ENCODE measurements at regions not wholly inside any gene's neighbourhood (a gene's known extent, or its start where the extent isn't known, plus 50 kb on each side); places are given as distances from the start of the nearest gene placed in this dataset.
"Not testable (repeated sequence)": the region's sequence is repeated elsewhere in the genome, so short reads cannot be mapped to it uniquely, and the experiment has no call there.

DNA sequence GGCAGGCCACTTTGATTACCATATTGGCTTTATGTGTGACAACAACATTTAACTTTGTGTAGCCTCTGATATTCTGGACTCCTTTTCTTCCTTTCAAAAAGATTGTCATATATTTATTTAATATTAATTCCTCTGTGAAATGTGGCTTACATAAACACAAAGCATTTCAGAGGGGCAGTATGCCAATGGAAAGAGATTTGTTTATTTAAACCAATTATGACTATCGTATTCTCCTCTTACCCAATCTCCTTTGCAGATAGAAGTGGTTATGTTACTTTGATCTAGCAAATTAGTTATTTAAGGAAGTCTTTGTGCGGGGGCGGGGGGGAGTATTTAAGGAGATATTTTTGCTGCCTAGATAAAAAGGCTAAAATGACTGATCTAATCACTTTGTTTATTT, 573.7 kb upstream of the KIF2B start:
- no peak for DNase-seq (ENCODE audit: low read depth)
- no peak overlapping the region for H3K4me3 ChIP-seq (ENCODE audit: low read depth, low read length)

- no peak for DNase-seq (ENCODE audit: low read depth)
- no peak overlapping the region for H3K4me3 ChIP-seq (ENCODE audit: low read depth, low read length)
These were observed 588.6 kb upstream of the KIF2B start for GRCh38 chr17:53234138-53234537.

GRCh38 chr17:53227514-53227913, 595.2 kb upstream of the KIF2B start:
- DNase-seq (ENCODE audit: low read depth): no peak
- no peak overlapping the region for H3K4me3 ChIP-seq (ENCODE audit: low read depth, low read length)

GRCh38 chr17:53227111-53227510, 595.6 kb upstream of the KIF2B start:
- H3K4me3 ChIP-seq (ENCODE audit: low read depth, low read length): no peak overlapping the region
- no peak for DNase-seq (ENCODE audit: low read depth)

GRCh38 chr17:53219821-53220220, 602.9 kb upstream of the KIF2B start:
- H3K4me3 ChIP-seq (ENCODE audit: low read depth, low read length): no peak overlapping the region
- DNase-seq (ENCODE audit: low read depth): no peak

DNA sequence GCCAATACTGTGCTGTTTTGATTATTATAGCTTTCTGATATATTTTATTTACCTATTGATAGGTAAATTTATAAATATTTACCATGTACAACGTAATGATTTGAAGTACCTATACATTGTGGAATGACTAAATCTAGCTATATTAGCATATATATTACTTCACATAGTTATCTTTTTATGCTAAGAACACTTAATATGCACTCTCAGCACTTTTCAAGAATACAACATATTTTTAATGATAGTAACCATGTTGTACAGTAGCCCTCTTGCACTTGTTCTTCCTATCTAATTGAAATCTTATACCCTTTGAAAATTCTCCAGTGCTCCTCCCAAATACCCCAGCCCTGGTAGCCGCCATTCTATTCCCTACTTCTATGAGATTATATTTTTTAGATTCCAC, 604.0 kb upstream of the KIF2B start:
- DNase-seq (ENCODE audit: low read depth): no peak

DNA sequence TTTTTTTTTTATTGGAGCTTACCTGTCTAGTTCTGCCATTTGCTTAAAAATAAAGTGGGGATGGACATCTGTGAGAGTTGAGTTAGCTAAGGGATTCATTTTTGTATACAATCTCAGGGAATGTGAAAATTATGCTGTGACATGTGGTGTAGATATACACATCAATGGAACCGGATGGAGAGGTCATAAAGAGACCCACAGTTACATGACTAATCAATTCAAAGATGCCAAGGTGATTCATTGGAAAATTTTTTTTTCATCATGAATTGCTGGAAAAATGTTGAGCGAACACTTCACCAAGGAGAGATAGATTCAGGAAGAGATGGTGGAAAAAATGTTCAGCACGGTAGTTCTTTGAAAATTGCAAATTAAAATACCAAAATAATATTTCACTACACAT, 605.4 kb upstream of the KIF2B start:
- no peak for DNase-seq (ENCODE audit: low read depth)

More for the DNA sequence above, 604.0 kb upstream of the KIF2B start:
- no peak overlapping the region for H3K4me3 ChIP-seq (ENCODE audit: low read depth, low read length)

DNA sequence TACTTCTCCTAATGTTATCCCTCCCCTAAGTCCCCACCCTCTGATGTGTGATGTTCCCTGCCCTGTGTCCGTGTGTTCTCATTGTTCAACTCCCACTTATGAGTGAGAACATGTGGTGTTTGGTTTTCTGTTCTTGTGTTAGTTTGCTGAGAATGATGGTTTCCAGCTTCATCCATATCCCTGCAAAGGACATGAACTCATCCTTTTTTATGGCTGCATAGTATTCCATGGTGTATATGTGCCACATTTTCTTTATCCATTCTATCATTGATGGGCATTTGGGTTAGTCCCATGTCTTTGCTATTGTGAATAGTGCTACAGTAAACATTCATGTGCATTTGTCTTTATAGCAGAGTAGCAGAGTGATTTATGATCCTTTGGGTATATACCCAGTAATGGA, 613.8 kb upstream of the KIF2B start:
- not testable (repeated sequence) for H3K4me3 ChIP-seq (ENCODE audit: low read depth, low read length); DNase-seq (ENCODE audit: low read depth)

More for the DNA sequence above, 605.4 kb upstream of the KIF2B start:
- no peak overlapping the region for H3K4me3 ChIP-seq (ENCODE audit: low read depth, low read length)

DNA sequence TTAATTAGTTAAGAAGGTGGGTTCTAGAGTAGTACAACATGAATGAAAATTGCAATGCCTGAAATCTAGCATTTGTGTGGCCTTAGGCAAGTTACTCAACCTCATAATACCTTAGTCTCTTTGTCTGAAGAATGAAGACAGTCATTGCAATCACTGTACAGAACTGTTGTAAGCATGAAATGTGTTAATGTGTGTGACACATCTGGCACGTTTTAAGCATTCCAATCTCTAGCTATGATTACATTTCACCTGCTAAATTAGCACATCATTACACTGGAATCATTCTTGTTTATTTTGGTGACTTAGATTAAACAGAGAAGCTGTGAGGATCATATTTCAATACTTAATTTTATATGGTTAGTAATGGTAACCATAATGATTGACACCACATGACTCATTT, 629.7 kb upstream of the KIF2B start:
- H3K4me3 ChIP-seq (ENCODE audit: low read depth, low read length): no peak overlapping the region
- DNase-seq (ENCODE audit: low read depth): no peak

- no peak overlapping the region for H3K4me3 ChIP-seq (ENCODE audit: low read depth, low read length)
- DNase-seq (ENCODE audit: low read depth): no peak
These were observed 630.8 kb upstream of the KIF2B start for GRCh38 chr17:53191878-53192277.

DNA sequence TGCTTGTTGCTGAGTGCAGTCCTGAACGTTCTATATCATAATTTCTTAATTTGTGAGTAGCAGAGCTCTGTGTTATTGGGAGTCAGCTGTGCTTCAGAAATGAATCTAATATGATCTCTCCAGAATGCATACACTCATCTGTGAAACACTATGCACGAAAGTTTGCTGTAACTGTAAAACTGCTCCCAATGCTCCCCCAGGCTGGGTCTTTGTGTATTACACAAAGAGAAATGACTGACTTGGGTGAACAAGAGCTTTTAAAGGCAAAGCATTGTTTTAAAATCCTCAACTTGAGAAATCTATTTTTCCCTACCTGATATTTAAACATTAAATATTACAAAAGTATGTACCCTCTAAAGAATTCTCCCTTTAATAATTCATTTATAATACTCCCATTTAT, 636.7 kb upstream of the KIF2B start:
- no peak overlapping the region for H3K4me3 ChIP-seq (ENCODE audit: low read depth, low read length)
- DNase-seq (ENCODE audit: low read depth): no peak

- H3K4me3 ChIP-seq (ENCODE audit: low read depth, low read length): no peak overlapping the region
- DNase-seq (ENCODE audit: low read depth): no peak
These were observed 646.1 kb upstream of the KIF2B start for GRCh38 chr17:53176629-53177028.

GRCh38 chr17:53168413-53168812, 654.3 kb upstream of the KIF2B start:
- DNase-seq (ENCODE audit: low read depth): no peak
- no peak overlapping the region for H3K4me3 ChIP-seq (ENCODE audit: low read depth, low read length)

- no peak overlapping the region for H3K4me3 ChIP-seq (ENCODE audit: low read depth, low read length)
- DNase-seq (ENCODE audit: low read depth): no peak
These were observed 656.0 kb upstream of the KIF2B start for GRCh38 chr17:53166731-53167130.

GRCh38 chr17:53150101-53150698, 672.5 kb upstream of the KIF2B start:
- no peak overlapping the region for H3K4me3 ChIP-seq (ENCODE audit: low read depth, low read length)
- DNase-seq (ENCODE audit: low read depth): no peak

GRCh38 chr17:53149316-53149715, 673.4 kb upstream of the KIF2B start:
- no peak for DNase-seq (ENCODE audit: low read depth)
- H3K4me3 ChIP-seq (ENCODE audit: low read depth, low read length): no peak overlapping the region

DNA sequence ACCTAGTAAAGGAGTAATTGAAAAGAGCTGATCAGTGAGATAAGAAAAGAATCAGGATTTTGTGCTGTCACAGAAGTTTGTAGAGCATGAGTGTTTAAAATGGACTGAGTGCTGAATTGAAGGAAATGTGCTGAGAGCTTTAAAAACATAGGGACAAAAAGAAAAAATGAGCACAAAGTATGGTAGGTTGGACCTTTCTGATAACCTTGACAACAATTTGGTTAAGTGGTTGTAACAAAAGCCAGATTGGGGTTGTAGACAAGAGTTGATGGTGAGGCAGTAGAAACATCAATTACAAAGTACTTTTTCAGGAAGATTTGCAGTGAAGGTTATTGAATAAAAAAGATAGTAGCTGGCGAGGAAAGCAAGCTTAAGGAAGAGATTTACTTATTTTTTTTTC, 674.7 kb upstream of the KIF2B start:
- no peak for DNase-seq (ENCODE audit: low read depth)
- no peak overlapping the region for H3K4me3 ChIP-seq (ENCODE audit: low read depth, low read length)

DNA sequence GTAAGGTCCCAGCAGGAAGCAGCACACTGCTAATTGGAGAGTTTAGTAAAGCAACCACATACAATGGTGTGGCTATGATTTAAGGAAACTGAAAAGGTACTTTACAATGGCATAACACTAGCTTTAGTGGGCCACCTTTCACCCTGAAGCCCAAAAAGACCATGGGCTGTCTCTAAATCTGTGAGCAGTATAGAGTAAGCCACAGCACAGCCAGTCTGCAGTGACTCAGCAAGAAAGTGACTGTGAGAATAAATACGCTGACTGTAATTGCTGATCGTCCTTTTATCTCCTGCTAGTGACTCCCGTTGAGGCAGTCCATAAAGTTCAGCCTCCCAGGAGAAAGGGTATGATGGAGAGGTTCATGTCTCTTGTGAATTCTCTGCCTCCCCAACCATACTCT, 679.8 kb upstream of the KIF2B start:
- H3K4me3 ChIP-seq (ENCODE audit: low read depth, low read length): no peak overlapping the region
- DNase-seq (ENCODE audit: low read depth): no peak

DNA sequence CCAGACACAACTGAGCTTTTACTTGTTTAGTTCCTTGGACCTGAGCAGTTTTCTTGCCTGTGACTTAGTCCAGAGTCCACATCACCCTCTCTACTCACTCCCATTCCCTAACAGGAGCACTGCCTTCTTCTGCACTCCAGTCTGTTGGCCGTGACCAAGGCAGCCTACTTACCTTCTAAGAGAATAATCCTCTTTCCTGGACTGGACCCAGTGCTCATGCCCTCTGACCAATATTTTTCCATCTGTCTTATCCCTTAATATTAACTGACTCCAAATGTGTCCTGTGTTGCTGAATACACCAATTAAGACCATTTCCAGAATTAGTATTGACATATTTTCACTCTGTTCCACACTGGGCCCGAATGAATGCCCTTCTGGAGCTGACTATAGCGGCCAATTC, 681.0 kb upstream of the KIF2B start:
- DNase-seq (ENCODE audit: low read depth): no peak
- no peak overlapping the region for H3K4me3 ChIP-seq (ENCODE audit: low read depth, low read length)

- DNase-seq (ENCODE audit: low read depth): no peak
- no peak overlapping the region for H3K4me3 ChIP-seq (ENCODE audit: low read depth, low read length)
These were observed 681.4 kb upstream of the KIF2B start for GRCh38 chr17:53141280-53141679.

GRCh38 chr17:53137869-53138268, 684.9 kb upstream of the KIF2B start:
- DNase-seq (ENCODE audit: low read depth): no peak
- no peak overlapping the region for H3K4me3 ChIP-seq (ENCODE audit: low read depth, low read length)

DNA sequence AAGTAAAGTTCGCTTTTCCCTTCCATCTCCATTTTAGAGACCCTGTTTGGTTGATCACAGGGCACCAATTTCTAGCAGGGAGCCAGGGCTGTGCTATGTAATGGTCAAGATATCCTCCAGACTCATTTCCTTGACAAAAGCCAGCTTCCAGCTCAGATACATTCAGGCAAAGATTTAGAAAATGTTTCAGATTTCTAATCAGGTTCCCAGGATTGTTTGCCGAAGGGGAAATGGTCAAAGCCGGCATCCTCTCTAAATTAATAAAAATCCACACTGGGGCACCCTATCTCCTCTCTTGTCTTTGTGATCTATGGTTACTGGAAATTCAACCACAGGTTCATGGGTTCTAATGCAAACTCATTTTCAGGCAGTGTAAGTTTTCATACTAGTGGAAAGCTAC, 686.8 kb upstream of the KIF2B start:
- H3K4me3 ChIP-seq (ENCODE audit: low read depth, low read length): no peak overlapping the region
- DNase-seq (ENCODE audit: low read depth): no peak

All from skeletal muscle cell (primary cell).